Esophagus muscularis mucosa (tissue), 4 donors: ENCODE measurements at regions not wholly inside any gene's neighbourhood (a gene's known extent, or its start where the extent isn't known, plus 50 kb on each side); places are given as distances from the start of the nearest gene placed in this dataset.

Source experiments
- DNase-seq: peaks from one replicate; pipeline ENCODE4 v3.0.0-alpha.2; 2017; ENCODE audit errors: extremely low spot score
- H3K27ac ChIP-seq, 4 donors: fragments of 200-600 bp; sonication (generic); replicated peaks in 1 of 4; 1 replicate in 3 of 4; 2 replicates in 1 of 4; pipeline ENCODE4 v1.5.1; 2016 to 2019; ENCODE audit warnings: mild to moderate bottlenecking in 1 of 4
- H3K27me3 ChIP-seq, 4 donors: fragments of 200-600 bp; sonication (generic); one replicate each; pipeline versions ENCODE4 v1.5.1 to v1.6.0; 2016 to 2019
- H3K36me3 ChIP-seq, 4 donors: fragments of 200-600 bp; sonication (generic); one replicate each; pipeline ENCODE4 v1.5.1; 2016 to 2019
- H3K4me1 ChIP-seq, 4 donors: fragments of 200-600 bp; sonication (generic); one replicate each; pipeline ENCODE4 v1.5.1; 2016 to 2019
- H3K4me3 ChIP-seq, 4 donors: fragments of 200-600 bp; sonication (generic); 1 replicate in 2 of 4; 2 replicates in 2 of 4; pipeline ENCODE4 v1.5.1; 2016 to 2019; ENCODE audit warnings: mild to moderate bottlenecking in 4 of 4, moderate library complexity in 1 of 4
- H3K9me3 ChIP-seq, 4 donors: fragments of 200-600 bp; sonication (generic); 1 replicate in 3 of 4; 2 replicates in 1 of 4; pipeline ENCODE4 v1.5.1; 2016 to 2019
- CTCF ChIP-seq, 3 experiments: fragments of 200-600 bp in 2 of 3; fragments of 450-650 bp in 1 of 3; sonication (generic) in 2 of 3; IDR thresholded peaks; one replicate each; pipeline ENCODE4 v1.5.1; 2017 to 2019; ENCODE audit warnings: antibody characterized with exemption in 3 of 3, mild to moderate bottlenecking in 2 of 3, moderate library complexity in 1 of 3
- EP300 ChIP-seq: sonication (generic); formaldehyde crosslinking; IDR thresholded peaks from one replicate; pipeline ENCODE4 v1.6.1; 2017; ENCODE audit warnings: antibody characterized with exemption
- POLR2A ChIP-seq: fragments of 450-650 bp; IDR thresholded peaks from one replicate; pipeline ENCODE4 v1.6.1; 2017; ENCODE audit warnings: antibody characterized with exemption, moderate library complexity, mild to moderate bottlenecking, low read depth
- POLR2AphosphoS5 ChIP-seq, 2 donors: sonication (generic); formaldehyde crosslinking; IDR thresholded peaks; one replicate each; pipeline ENCODE4 v1.6.1; 2017; ENCODE audit warnings: antibody characterized with exemption in 2 of 2
- WGBS: methylation state at CpG from one replicate; pipeline ENCODE4 v1.1.5; 2018; 5-methylcytosine and 5-hydroxymethylcytosine counted together
- intact Hi-C: fragments of 100-400 bp; cut with DNase I; formaldehyde crosslinking; loops from one replicate; pipeline ENCODE4 v1.15.1; 2023

DNA sequence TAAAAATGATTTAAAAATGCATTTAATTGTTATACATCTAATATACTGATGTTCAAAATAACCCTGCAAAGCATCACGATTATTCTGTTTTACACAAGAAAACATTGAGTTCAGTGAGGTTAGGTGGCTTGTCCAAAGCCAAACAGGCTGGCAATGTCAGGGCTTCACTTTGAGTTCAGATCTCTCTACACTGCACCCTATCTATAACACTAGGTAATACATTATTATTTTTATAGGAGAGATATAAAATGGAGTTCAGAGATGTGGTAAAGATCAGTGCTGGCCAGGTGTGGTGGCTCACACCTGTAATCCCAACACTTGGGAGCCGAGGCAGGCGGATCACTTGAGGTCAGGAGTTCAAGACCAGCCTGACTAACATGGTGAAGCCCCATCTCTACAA lies 165.9 kb upstream of the MYO3A start:
- Histone ChIP-seq H3K27me3 (peaks cover 0 to 20% (median 0%) of the 10 kb centered on the region in 4 donors), H3K4me3 (no peak overlapping the region), H3K9me3 (no peaks in the 10 kb centered on the region), H3K4me1 (no peaks in the 10 kb centered on the region), H3K36me3 (no peaks in the 10 kb centered on the region), H3K27ac (no peak overlapping the region)
- TF ChIP-seq EP300 (no peak), POLR2A (no peak), POLR2AphosphoS5 (IDR thresholded peaks at IDR 0.05) (no peak), CTCF (IDR thresholded peaks at IDR 0.05) (no peak)
- WGBS: 73% methylated on average over 3 of the region's 3 CpGs
- DNase-seq: no peak
- intact Hi-C loops: no loop called here

GRCh38 chr10:25778646-25779045 lies 155.4 kb upstream of the MYO3A start:
- WGBS: 68% methylated on average over 5 of the region's 5 CpGs
- Histone ChIP-seq H3K9me3 (no peaks in the 10 kb centered on the region), H3K4me1 (no peaks in the 10 kb centered on the region), H3K27me3 (no peaks in the 10 kb centered on the region), H3K4me3 (no peak overlapping the region), H3K27ac (no peak overlapping the region), H3K36me3 (no peaks in the 10 kb centered on the region)
- DNase-seq: no peak
- intact Hi-C loops: no loop called here
- no peak for TF ChIP-seq POLR2A
- no peak for TF ChIP-seq EP300
- no peak for TF ChIP-seq CTCF (IDR thresholded peaks at IDR 0.05)
- TF ChIP-seq POLR2AphosphoS5 (IDR thresholded peaks at IDR 0.05): no peak

DNA sequence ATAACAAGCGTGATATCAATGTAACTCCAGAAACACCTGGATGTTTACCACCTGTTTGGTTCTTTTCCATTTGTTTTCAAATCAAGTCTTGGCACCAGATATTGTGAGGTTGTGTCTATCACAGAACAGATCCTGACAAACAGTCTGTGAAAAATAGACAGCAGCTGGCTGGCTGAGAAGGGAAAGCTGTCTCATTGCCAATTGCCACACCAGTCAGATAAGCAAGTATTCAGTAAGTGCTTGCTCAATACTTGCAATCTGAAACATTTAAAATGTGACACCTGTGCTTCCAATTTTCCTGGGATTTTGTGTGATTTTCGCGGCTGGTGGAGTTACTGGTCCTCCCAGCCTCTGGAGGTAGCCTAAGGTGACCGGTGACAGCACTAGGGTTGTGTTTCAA lies 147.9 kb upstream of the MYO3A start:
- no peak overlapping the region for H3K27ac ChIP-seq
- H3K4me1 ChIP-seq: no peaks in the 10 kb centered on the region
- TF ChIP-seq CTCF (IDR thresholded peaks at IDR 0.05) (no peak), EP300 (no peak), POLR2A (no peak), POLR2AphosphoS5 (IDR thresholded peaks at IDR 0.05) (no peak)
- H3K4me3 ChIP-seq: no peak overlapping the region
- no peaks in the 10 kb centered on the region for H3K27me3 ChIP-seq
- H3K9me3 ChIP-seq: no peaks in the 10 kb centered on the region
- no peaks in the 10 kb centered on the region for H3K36me3 ChIP-seq
- intact Hi-C loops: no loop called here
- 72% methylated on average over 4 of the region's 4 CpGs for WGBS
- DNase-seq: no peak

GRCh38 chr10:25786899-25787298 lies 147.1 kb upstream of the MYO3A start:
- intact Hi-C loops: no loop called here
- Histone ChIP-seq H3K36me3 (no peaks in the 10 kb centered on the region), H3K4me1 (no peaks in the 10 kb centered on the region), H3K4me3 (no peak overlapping the region), H3K27ac (no peak overlapping the region), H3K27me3 (no peaks in the 10 kb centered on the region), H3K9me3 (no peaks in the 10 kb centered on the region)
- no peak for DNase-seq
- TF ChIP-seq POLR2A (no peak), CTCF (IDR thresholded peaks at IDR 0.05) (no peak), POLR2AphosphoS5 (IDR thresholded peaks at IDR 0.05) (no peak), EP300 (no peak)
- WGBS: 65% methylated on average over 3 of the region's 3 CpGs

GRCh38 chr10:25797888-25798429 lies 136.1 kb upstream of the MYO3A start:
- Histone ChIP-seq H3K27me3 (no peaks in the 10 kb centered on the region), H3K4me1 (no peaks in the 10 kb centered on the region), H3K36me3 (no peaks in the 10 kb centered on the region), H3K9me3 (no peaks in the 10 kb centered on the region), H3K4me3 (no peak overlapping the region), H3K27ac (no peak overlapping the region)
- TF ChIP-seq POLR2AphosphoS5 (IDR thresholded peaks at IDR 0.05): no peak
- TF ChIP-seq CTCF (IDR thresholded peaks at IDR 0.05): no peak
- TF ChIP-seq EP300: no peak
- no peak for TF ChIP-seq POLR2A
- WGBS: 75% methylated on average over 3 of the region's 3 CpGs
- intact Hi-C loops: no loop called here
- DNase-seq: no peak
